DOHH2 (cell line): ENCODE measurements at regions not wholly inside any gene's neighbourhood (a gene's known extent, or its start where the extent isn't known, plus 50 kb on each side); places are given as distances from the start of the nearest gene placed in this dataset.

Experiments
- CTCF ChIP-seq: fragments of 200-600 bp; sonication (generic); IDR thresholded peaks from one replicate; pipeline ENCODE4 v1.5.1; 2014; ENCODE audit warnings: antibody characterized with exemption, mild to moderate bottlenecking, low read depth, low read length; ENCODE audit not compliant: poor library complexity, severe bottlenecking
- EZH2phosphoT487 ChIP-seq: fragments of 200-600 bp; sonication (generic); IDR thresholded peaks from 2 replicates; pipeline ENCODE4 v1.6.1; 2017; ENCODE audit warnings: borderline replicate concordance, mild to moderate bottlenecking, antibody characterized with exemption, low read length, moderate library complexity, mixed read lengths

GRCh38 chr17:13996748-13997147 lies 72.6 kb upstream of the COX10 start:
- no peak for TF ChIP-seq CTCF
- no peak for TF ChIP-seq EZH2phosphoT487
